Ascending aorta (tissue), 2 donors: ENCODE measurements at regions not wholly inside any gene's neighbourhood (a gene's known extent, or its start where the extent isn't known, plus 50 kb on each side); places are given as distances from the start of the nearest gene placed in this dataset.

Source experiments
- DNase-seq, 2 donors: peaks; one replicate each; pipeline ENCODE4 v3.0.0-alpha.2; 2019; ENCODE audit warnings: low spot score in 2 of 2
- H3K27ac ChIP-seq, 2 donors: fragments of 200-600 bp; sonication (generic); one replicate each; pipeline ENCODE4 v1.5.1; 2016 to 2017; ENCODE audit warnings: mild to moderate bottlenecking in 1 of 2
- H3K27me3 ChIP-seq: fragments of 200-600 bp; sonication (generic); one replicate; pipeline ENCODE4 v1.5.1; 2017
- H3K36me3 ChIP-seq, 2 donors: fragments of 200-600 bp; sonication (generic); one replicate each; pipeline ENCODE4 v1.5.1; 2016
- H3K4me1 ChIP-seq, 2 donors: fragments of 200-600 bp; sonication (generic); one replicate each; pipeline ENCODE4 v1.5.1; 2016 to 2017; ENCODE audit warnings: mild to moderate bottlenecking in 1 of 2
- H3K4me3 ChIP-seq, 2 donors: fragments of 200-600 bp; sonication (generic); one replicate each; pipeline ENCODE4 v1.5.1; 2016 to 2017; ENCODE audit warnings: mild to moderate bottlenecking in 1 of 2
- H3K9me3 ChIP-seq, 2 donors: fragments of 200-600 bp; sonication (generic); one replicate each; pipeline ENCODE4 v1.5.1; 2016
- CTCF ChIP-seq, 3 experiments: fragments of 200-600 bp in 2 of 3; fragments of 450-650 bp in 1 of 3; sonication (generic) in 2 of 3; IDR thresholded peaks; one replicate each; pipeline ENCODE4 v1.5.1; 2016 to 2019; ENCODE audit warnings: antibody characterized with exemption in 3 of 3, mild to moderate bottlenecking in 1 of 3, moderate library complexity in 1 of 3
- intact Hi-C: fragments of 100-400 bp; cut with DNase I; formaldehyde crosslinking; loops from one replicate; pipeline ENCODE4 v1.15.1; 2023

- no peak for DNase-seq
- intact Hi-C loops: no loop called here
- no peak for TF ChIP-seq CTCF (IDR thresholded peaks at IDR 0.05)
Measured at GRCh38 chr14:104328607-104329006, 190.2 kb downstream of the KIF26A start.

GRCh38 chr14:104329793-104330192, 191.4 kb downstream of the KIF26A start:
- Histone ChIP-seq H3K4me3 (no peak overlapping the region), H3K27ac (no peak overlapping the region), H3K4me1 (no peaks in the 10 kb centered on the region), H3K27me3 (no peaks in the 10 kb centered on the region), H3K36me3 (no peaks in the 10 kb centered on the region), H3K9me3 (peaks cover 0 to 9% of the 10 kb centered on the region in 2 donors)
- TF ChIP-seq CTCF (IDR thresholded peaks at IDR 0.05): no peak
- intact Hi-C loops: no loop called here
- DNase-seq: no peak

More at GRCh38 chr14:104328607-104329006, 190.2 kb downstream of the KIF26A start:
- Histone ChIP-seq H3K27me3 (no peaks in the 10 kb centered on the region), H3K4me3 (no peak overlapping the region), H3K36me3 (no peaks in the 10 kb centered on the region), H3K4me1 (no peaks in the 10 kb centered on the region), H3K9me3 (peaks cover 0 to 9% of the 10 kb centered on the region in 2 donors), H3K27ac (no peak overlapping the region)

- peaks cover 0 to 9% of the 10 kb centered on the region in 2 donors for H3K9me3 ChIP-seq
- H3K4me1 ChIP-seq: no peaks in the 10 kb centered on the region
- TF ChIP-seq CTCF (IDR thresholded peaks at IDR 0.05): no peak
- intact Hi-C loops: no loop called here
- DNase-seq: no peak
- no peaks in the 10 kb centered on the region for H3K27me3 ChIP-seq
- no peaks in the 10 kb centered on the region for H3K36me3 ChIP-seq
- no peak overlapping the region for H3K4me3 ChIP-seq
- H3K27ac ChIP-seq: no peak overlapping the region
Measured at GRCh38 chr14:104331871-104332605, 193.7 kb downstream of the KIF26A start.

GRCh38 chr14:104332634-104333270, 194.4 kb downstream of the KIF26A start:
- H3K27me3 ChIP-seq: no peaks in the 10 kb centered on the region
- H3K27ac ChIP-seq: no peak overlapping the region
- H3K36me3 ChIP-seq: no peaks in the 10 kb centered on the region
- H3K4me1 ChIP-seq: no peaks in the 10 kb centered on the region
- peaks cover 0 to 9% of the 10 kb centered on the region in 2 donors for H3K9me3 ChIP-seq
- no peak for DNase-seq
- H3K4me3 ChIP-seq: no peak overlapping the region
- TF ChIP-seq CTCF (IDR thresholded peaks at IDR 0.05): no peak
- intact Hi-C loops: no loop called here

- Histone ChIP-seq H3K4me3 (no peak overlapping the region), H3K27me3 (no peaks in the 10 kb centered on the region), H3K36me3 (no peaks in the 10 kb centered on the region), H3K4me1 (no peaks in the 10 kb centered on the region), H3K9me3 (peaks cover 0 to 9% of the 10 kb centered on the region in 2 donors), H3K27ac (no peak overlapping the region)
- TF ChIP-seq CTCF (IDR thresholded peaks at IDR 0.05): no peak
- DNase-seq: peak in 1 of 2 donors; percentile 41
- intact Hi-C loops: no loop called here
Measured at GRCh38 chr14:104333646-104334423, 195.4 kb downstream of the KIF26A start.
